GM10266 (cell line): ENCODE measurements at regions not wholly inside any gene's neighbourhood (a gene's known extent, or its start where the extent isn't known, plus 50 kb on each side); places are given as distances from the start of the nearest gene placed in this dataset.

Source experiments
- DNase-seq: peaks from one replicate; pipeline ENCODE4 v3.0.0; 2012; ENCODE audit errors: extremely low spot score
- CTCF ChIP-seq: IDR thresholded peaks from 2 replicates; pipeline ENCODE4 v1.5.1; 2012; ENCODE audit warnings: mild to moderate bottlenecking, low read depth; ENCODE audit not compliant: control insufficient read depth, insufficient read depth; ENCODE audit errors: missing control alignments

DNA sequence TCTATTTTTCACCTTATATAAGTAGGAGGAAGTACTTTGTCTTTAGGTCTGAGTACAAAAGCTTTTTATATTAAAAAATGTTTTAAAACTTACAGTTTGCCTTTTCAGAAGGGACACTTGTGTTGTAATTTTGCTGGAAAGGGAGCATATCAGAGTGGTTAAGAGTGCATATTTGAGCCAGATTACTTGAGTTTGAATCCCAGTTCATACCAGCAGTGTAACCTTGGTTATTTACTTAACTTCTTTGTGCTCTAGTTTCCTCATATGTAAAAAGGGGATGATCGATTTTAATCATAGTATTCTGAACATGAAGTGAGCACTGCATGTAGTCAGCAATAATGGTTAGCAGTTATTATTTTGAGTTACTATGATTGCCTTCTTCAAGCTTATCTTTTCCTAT is 78.3 kb upstream of the SLC4A4 start:
- no peak for TF ChIP-seq CTCF
- no peak for DNase-seq

- TF ChIP-seq CTCF = no peak
Observed at GRCh38 chr4:71261001-71261400, 77.8 kb upstream of the SLC4A4 start.

DNA sequence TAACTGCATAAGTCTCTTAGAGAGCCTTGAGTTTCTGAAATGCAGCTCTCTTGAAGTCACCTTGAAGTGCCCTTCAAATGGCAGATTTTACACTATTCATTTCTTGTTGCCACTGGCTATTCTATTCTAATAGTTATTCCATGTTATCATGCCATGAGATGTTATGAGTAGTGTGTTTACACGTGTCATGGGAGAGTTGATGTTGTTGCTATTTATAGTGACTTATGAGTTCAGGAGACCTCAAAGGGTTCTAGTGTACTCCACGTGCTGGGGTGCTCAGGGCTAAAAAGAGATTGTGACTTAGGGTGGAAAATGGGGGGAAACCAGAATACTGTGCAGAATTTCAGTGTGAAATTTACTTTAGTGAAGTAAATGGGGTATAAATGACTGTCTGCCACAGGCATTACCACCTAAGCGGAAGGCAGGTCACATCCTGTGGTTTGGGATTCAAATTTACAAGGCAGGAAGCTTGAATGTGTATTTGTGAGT is 77.1 kb upstream of the SLC4A4 start:
- DNase-seq = no peak
- TF ChIP-seq CTCF = no peak

More at GRCh38 chr4:71261001-71261400, 77.8 kb upstream of the SLC4A4 start:
- DNase-seq = no peak

GRCh38 chr4:71262161-71262560 is 76.7 kb upstream of the SLC4A4 start:
- no peak for DNase-seq
- no peak for TF ChIP-seq CTCF

DNA sequence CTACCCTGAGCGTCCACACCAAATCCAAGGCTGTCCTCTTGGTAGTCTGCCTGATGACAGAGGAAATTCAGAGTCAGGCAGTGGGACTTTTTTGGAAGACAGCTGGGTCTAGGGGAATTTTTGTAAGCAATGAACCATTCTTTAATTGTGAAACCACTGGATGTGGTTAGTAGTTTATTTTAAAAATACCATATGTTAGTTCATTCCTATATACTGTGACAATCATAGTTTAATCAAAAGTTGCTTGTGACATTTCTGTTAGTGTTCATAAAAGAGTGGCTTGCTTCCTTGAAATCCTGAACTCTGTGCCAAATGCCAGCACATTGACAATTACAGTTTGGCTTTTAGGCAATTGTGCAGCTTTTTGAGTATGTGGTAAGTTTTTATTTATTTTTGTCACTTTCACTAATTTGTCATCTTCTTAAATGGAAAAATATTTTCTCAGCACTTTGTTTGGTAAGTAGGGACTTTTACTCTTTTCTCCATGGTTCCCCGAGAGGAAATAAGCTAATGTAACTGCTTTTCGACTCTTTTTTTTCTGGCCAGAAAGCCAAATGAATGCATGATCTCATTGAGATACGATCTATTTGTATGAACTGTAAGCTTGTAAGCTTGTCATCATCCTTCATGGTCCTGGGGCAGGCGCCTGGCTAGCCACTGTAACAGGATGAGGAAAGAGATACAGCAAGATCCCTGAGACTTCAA is 72.6 kb upstream of the SLC4A4 start:
- DNase-seq = peak; percentile 13
- no peak for TF ChIP-seq CTCF

DNA sequence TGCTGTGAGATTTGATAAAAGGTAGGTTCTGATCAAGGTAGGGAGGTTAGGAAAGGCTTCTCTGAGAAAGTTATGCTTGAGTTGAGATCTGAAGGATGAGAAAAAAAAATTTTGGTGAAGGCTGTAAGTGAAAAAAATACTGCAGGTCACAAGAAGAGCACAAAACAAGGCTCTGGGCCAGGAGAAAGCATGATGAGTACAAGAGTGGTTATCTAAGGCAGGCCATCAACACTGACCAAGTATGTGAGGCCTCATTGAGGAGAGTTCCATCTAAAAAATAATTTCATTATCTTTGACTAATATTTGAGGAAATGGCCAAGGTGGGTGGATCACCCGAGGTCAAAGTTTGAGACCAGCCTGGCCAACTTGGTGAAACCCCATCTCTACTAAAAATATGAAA is 71.6 kb upstream of the SLC4A4 start:
- no peak for TF ChIP-seq CTCF
- no peak for DNase-seq

DNA sequence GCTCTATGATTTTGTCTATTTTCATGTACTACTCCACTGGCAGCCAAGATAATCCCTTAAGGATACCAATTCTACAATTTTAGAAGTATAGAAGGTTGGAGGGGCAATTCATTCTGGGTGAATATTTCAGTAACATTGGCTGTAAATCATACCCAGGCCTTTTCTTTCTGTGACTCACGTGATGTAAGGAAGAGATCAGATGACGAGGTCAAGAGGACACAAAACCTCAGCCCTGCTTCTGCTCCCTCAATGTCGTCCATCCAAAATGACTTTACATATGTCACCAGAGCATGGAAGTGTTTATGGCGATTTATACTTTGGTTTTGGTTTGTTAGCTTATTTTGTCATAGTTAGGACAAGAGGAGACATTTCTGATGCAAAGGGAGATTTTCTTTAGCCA is 70.7 kb upstream of the SLC4A4 start:
- DNase-seq = no peak
- TF ChIP-seq CTCF = no peak
